GM12872 (cell line): ENCODE measurements at regions not wholly inside any gene's neighbourhood (a gene's known extent, or its start where the extent isn't known, plus 50 kb on each side); places are given as distances from the start of the nearest gene placed in this dataset.

ENCODE experiments used
- CTCF ChIP-seq: IDR thresholded peaks from 3 replicates; pipeline ENCODE4 v1.5.1; 2011; ENCODE audit warnings: low read depth, mild to moderate bottlenecking, low read length, moderate library complexity; ENCODE audit not compliant: insufficient read depth

GRCh38 chr6:78345882-78346281 is 521.5 kb upstream of the IRAK1BP1 start:
- TF ChIP-seq CTCF, result no peak

- TF ChIP-seq CTCF, result no peak
Observed at GRCh38 chr6:78347191-78347916, 520.0 kb upstream of the IRAK1BP1 start.

- TF ChIP-seq CTCF, result no peak
Observed at GRCh38 chr6:78353040-78353439, 514.3 kb upstream of the IRAK1BP1 start.

- no peak for TF ChIP-seq CTCF
Observed at GRCh38 chr6:78363688-78364087, 503.7 kb upstream of the IRAK1BP1 start.

GRCh38 chr6:78365473-78365872 is 501.9 kb upstream of the IRAK1BP1 start:
- no peak for TF ChIP-seq CTCF

- TF ChIP-seq CTCF, result no peak
Observed at GRCh38 chr6:78377056-78377455, 490.3 kb upstream of the IRAK1BP1 start.

- TF ChIP-seq CTCF, result no peak
Observed at GRCh38 chr6:78379982-78380381, 487.4 kb upstream of the IRAK1BP1 start.
